ENCODE measurements at regions not wholly inside any gene's neighbourhood (a gene's known extent, or its start where the extent isn't known, plus 50 kb on each side); places are given as distances from the start of the nearest gene placed in this dataset.
A peak's percentile ranks its signal among the peaks of the same experiment; 100 is the strongest.

DNA sequence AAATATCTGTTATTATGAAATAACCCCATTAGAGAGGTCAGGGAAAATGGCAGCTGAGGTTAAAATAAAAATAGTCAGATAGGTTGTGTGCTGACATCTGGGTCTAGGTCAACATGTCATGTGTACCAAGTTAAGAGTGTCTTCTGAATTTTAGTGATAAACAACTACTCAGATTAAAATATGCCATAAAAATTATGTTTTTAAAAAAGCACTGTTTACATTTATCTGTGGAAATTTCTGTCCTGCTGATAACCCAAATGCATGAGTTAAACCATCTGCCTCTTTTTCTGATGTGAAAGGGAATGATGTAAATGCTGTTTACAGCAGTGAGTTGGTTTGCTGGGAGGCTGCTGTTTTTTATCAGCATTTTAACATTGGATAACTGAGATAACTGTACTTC, 361.2 kb upstream of the TARS1 start:
- no peaks in the 10 kb centered on the region for H3K36me3 ChIP-seq (ENCODE audit: insufficient read depth, low read length)
- H3K4me3 Mint-ChIP-seq (ENCODE audit: unreplicated experiment): no peak overlapping the region
- peaks cover 2% of the 10 kb centered on the region for H3K27me3 Mint-ChIP-seq (ENCODE audit: low read depth, unreplicated experiment)
- H2AFZ ChIP-seq (ENCODE audit: low read depth, low read length): no peak overlapping the region
- H3K27ac Mint-ChIP-seq (ENCODE audit: unreplicated experiment): no peak overlapping the region
- FAIRE-seq: no peak
- no peaks in the 10 kb centered on the region for H4K20me1 ChIP-seq (ENCODE audit: insufficient read depth, low read length)
- H3K79me2 ChIP-seq (ENCODE audit: insufficient read depth, low read length): no peaks in the 10 kb centered on the region
- no peak overlapping the region for H3K27ac ChIP-seq (ENCODE audit: low read depth, low read length)
- H3K36me3 Mint-ChIP-seq (ENCODE audit: low read depth, unreplicated experiment): no peaks in the 10 kb centered on the region
- no peak overlapping the region for H3K4me2 ChIP-seq (ENCODE audit: low read length)
- TF ChIP-seq EZH2 (IDR thresholded peaks at IDR 0.05; ENCODE audit: insufficient read depth, low read length): no peak
- TF ChIP-seq, protein P1, sequence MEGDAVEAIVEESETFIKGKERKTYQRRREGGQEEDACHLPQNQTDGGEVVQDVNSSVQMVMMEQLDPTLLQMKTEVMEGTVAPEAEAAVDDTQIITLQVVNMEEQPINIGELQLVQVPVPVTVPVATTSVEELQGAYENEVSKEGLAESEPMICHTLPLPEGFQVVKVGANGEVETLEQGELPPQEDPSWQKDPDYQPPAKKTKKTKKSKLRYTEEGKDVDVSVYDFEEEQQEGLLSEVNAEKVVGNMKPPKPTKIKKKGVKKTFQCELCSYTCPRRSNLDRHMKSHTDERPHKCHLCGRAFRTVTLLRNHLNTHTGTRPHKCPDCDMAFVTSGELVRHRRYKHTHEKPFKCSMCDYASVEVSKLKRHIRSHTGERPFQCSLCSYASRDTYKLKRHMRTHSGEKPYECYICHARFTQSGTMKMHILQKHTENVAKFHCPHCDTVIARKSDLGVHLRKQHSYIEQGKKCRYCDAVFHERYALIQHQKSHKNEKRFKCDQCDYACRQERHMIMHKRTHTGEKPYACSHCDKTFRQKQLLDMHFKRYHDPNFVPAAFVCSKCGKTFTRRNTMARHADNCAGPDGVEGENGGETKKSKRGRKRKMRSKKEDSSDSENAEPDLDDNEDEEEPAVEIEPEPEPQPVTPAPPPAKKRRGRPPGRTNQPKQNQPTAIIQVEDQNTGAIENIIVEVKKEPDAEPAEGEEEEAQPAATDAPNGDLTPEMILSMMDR (IDR thresholded peaks at IDR 0.05; ENCODE audit: insufficient read depth, low read depth, low read length): no peak
- no peak overlapping the region for H3K4me3 ChIP-seq (ENCODE audit: insufficient read depth, low read depth, low read length)
- H3K4me1 ChIP-seq (ENCODE audit: insufficient read depth, low read length): peaks cover 5% of the 10 kb centered on the region
- no peak for DNase-seq (ENCODE audit: low read depth)
- no peaks in the 10 kb centered on the region for H3K27me3 ChIP-seq (ENCODE audit: insufficient read depth, low read length)
- peaks cover 8% of the 10 kb centered on the region for H3K4me1 Mint-ChIP-seq (ENCODE audit: low read depth, unreplicated experiment)
- peaks cover 7% of the 10 kb centered on the region for H3K9me3 Mint-ChIP-seq (ENCODE audit: unreplicated experiment)
- no peaks in the 10 kb centered on the region for H3K9me3 ChIP-seq (ENCODE audit: insufficient read depth, low read depth, low read length)
- no peak overlapping the region for H3K9ac ChIP-seq (ENCODE audit: low read length)

DNA sequence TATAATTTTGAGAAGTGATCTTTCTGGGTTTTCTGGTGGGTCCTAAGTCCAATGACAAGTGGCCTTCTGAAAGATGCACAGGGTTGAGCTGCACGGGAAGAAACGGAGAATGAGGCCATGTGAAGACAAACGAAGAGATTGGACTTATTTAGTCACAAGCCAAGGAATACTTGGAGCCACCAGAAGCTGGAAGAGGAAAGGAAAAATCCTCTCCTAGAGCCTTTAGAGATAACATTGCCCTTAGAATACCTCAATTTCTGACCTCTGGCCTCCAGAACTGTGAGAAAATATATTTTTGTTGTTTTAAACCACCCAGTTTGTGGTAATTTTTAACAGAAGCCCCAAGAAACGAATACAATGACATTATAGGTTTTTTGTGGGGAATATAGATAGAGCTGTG, 360.5 kb upstream of the TARS1 start:
- no peak for TF ChIP-seq EZH2 (IDR thresholded peaks at IDR 0.05; ENCODE audit: insufficient read depth, low read length)
- TF ChIP-seq, protein P1 (IDR thresholded peaks at IDR 0.05; ENCODE audit: insufficient read depth, low read depth, low read length): no peak

DNA sequence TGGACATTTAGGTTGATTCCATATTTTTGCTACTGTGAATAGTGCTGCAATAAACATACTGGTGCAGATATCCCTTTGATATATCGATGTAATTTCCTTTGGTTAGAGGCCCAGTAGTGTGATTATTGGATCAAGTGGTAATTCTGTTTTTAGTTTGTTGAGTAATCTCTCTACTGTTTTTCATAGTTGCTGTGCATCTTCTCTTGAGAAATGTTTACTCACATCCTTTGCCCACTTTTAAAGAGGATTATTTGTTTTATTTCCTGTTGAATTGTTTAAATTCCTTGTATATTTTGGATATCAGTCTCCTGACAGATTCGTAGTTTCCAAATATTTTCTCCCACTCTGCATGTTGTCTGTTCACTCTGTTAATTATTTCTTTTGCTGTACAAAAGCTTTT, 352.6 kb upstream of the TARS1 start:
- H3K9me3 ChIP-seq (ENCODE audit: insufficient read depth, low read depth, low read length): no peaks in the 10 kb centered on the region
- H3K4me1 Mint-ChIP-seq (ENCODE audit: low read depth, unreplicated experiment): peaks cover 18% of the 10 kb centered on the region
- H3K27ac Mint-ChIP-seq (ENCODE audit: unreplicated experiment): no peak overlapping the region
- no peak overlapping the region for H3K9ac ChIP-seq (ENCODE audit: low read length)
- no peaks in the 10 kb centered on the region for H3K36me3 ChIP-seq (ENCODE audit: insufficient read depth, low read length)
- peaks cover 5% of the 10 kb centered on the region for H3K9me3 Mint-ChIP-seq (ENCODE audit: unreplicated experiment)
- DNase-seq (ENCODE audit: low read depth) (no peak), FAIRE-seq (peak; percentile 72)
- no peak overlapping the region for H3K4me3 Mint-ChIP-seq (ENCODE audit: unreplicated experiment)
- no peaks in the 10 kb centered on the region for H3K79me2 ChIP-seq (ENCODE audit: insufficient read depth, low read length)
- TF ChIP-seq, protein P1 (IDR thresholded peaks at IDR 0.05; ENCODE audit: insufficient read depth, low read depth, low read length): no peak
- no peak for TF ChIP-seq EZH2 (IDR thresholded peaks at IDR 0.05; ENCODE audit: insufficient read depth, low read length)
- no peak overlapping the region for H3K4me3 ChIP-seq (ENCODE audit: insufficient read depth, low read depth, low read length)
- H3K27me3 ChIP-seq (ENCODE audit: insufficient read depth, low read length): no peaks in the 10 kb centered on the region
- H2AFZ ChIP-seq (ENCODE audit: low read depth, low read length): no peak overlapping the region
- H3K4me2 ChIP-seq (ENCODE audit: low read length): no peak overlapping the region
- no peaks in the 10 kb centered on the region for H3K36me3 Mint-ChIP-seq (ENCODE audit: low read depth, unreplicated experiment)
- no peaks in the 10 kb centered on the region for H4K20me1 ChIP-seq (ENCODE audit: insufficient read depth, low read length)
- H3K4me1 ChIP-seq (ENCODE audit: insufficient read depth, low read length): peaks cover 18% of the 10 kb centered on the region
- H3K27ac ChIP-seq (ENCODE audit: low read depth, low read length): no peak overlapping the region
- peaks cover 2% of the 10 kb centered on the region for H3K27me3 Mint-ChIP-seq (ENCODE audit: low read depth, unreplicated experiment)

More for the DNA sequence above, 360.5 kb upstream of the TARS1 start:
- no peaks in the 10 kb centered on the region for H3K79me2 ChIP-seq (ENCODE audit: insufficient read depth, low read length)
- Mint-ChIP-seq H3K36me3 (ENCODE audit: low read depth, unreplicated experiment) (no peaks in the 10 kb centered on the region), H3K27ac (ENCODE audit: unreplicated experiment) (no peak overlapping the region), H3K4me3 (ENCODE audit: unreplicated experiment) (no peak overlapping the region), H3K4me1 (ENCODE audit: low read depth, unreplicated experiment) (peaks cover 2% of the 10 kb centered on the region), H3K9me3 (ENCODE audit: unreplicated experiment) (peaks cover 7% of the 10 kb centered on the region), H3K27me3 (ENCODE audit: low read depth, unreplicated experiment) (peaks cover 2% of the 10 kb centered on the region)
- H3K9me3 ChIP-seq (ENCODE audit: insufficient read depth, low read depth, low read length): no peaks in the 10 kb centered on the region
- H3K9ac ChIP-seq (ENCODE audit: low read length): no peak overlapping the region
- H3K27me3 ChIP-seq (ENCODE audit: insufficient read depth, low read length): no peaks in the 10 kb centered on the region
- DNase-seq (ENCODE audit: low read depth): no peak
- H2AFZ ChIP-seq (ENCODE audit: low read depth, low read length): no peak overlapping the region
- H3K4me2 ChIP-seq (ENCODE audit: low read length): no peak overlapping the region
- no peaks in the 10 kb centered on the region for H3K4me1 ChIP-seq (ENCODE audit: insufficient read depth, low read length)
- FAIRE-seq: no peak
- no peak overlapping the region for H3K4me3 ChIP-seq (ENCODE audit: insufficient read depth, low read depth, low read length)
- H3K27ac ChIP-seq (ENCODE audit: low read depth, low read length): no peak overlapping the region
- H4K20me1 ChIP-seq (ENCODE audit: insufficient read depth, low read length): no peaks in the 10 kb centered on the region
- no peaks in the 10 kb centered on the region for H3K36me3 ChIP-seq (ENCODE audit: insufficient read depth, low read length)
